SK-N-SH (cell line): ENCODE measurements at regions not wholly inside any gene's neighbourhood (a gene's known extent, or its start where the extent isn't known, plus 50 kb on each side); places are given as distances from the start of the nearest gene placed in this dataset.

Experiments
- CHD2 ChIP-seq: fragments of 150-350 bp; IDR thresholded peaks from 2 replicates; pipeline ENCODE4 v1.6.1; 2018; ENCODE audit warnings: low read length; ENCODE audit not compliant: partially characterized antibody
- MXI1 ChIP-seq: IDR thresholded peaks from 2 replicates; pipeline ENCODE4 v1.6.1; 2012; ENCODE audit warnings: mild to moderate bottlenecking, low read depth, low read length, improper control_type of control experiment
- POLR2AphosphoS5 ChIP-seq: IDR thresholded peaks from 2 replicates; pipeline ENCODE4 v1.6.1; 2012; ENCODE audit warnings: low read depth, low read length
- RAD21 ChIP-seq: IDR thresholded peaks from 2 replicates; pipeline ENCODE4 v1.6.1; 2012; ENCODE audit warnings: mild to moderate bottlenecking, low read length
- RXRA ChIP-seq: IDR thresholded peaks from 2 replicates; pipeline ENCODE4 v1.4.0; 2012; ENCODE audit warnings: low read depth, mild to moderate bottlenecking, borderline replicate concordance
- SIN3A ChIP-seq: IDR thresholded peaks from 2 replicates; pipeline ENCODE4 v1.6.1; 2012; ENCODE audit warnings: low read depth, mild to moderate bottlenecking, low read length, moderate library complexity, borderline replicate concordance
- TF ChIP-seq, protein P1 (sequence below): fragments of 200-600 bp; sonication (generic); IDR thresholded peaks from 2 replicates; pipeline ENCODE4 v1.6.1; 2017; ENCODE audit warnings: antibody characterized with exemption, mild to moderate bottlenecking, moderate library complexity
- TF ChIP-seq, protein P2 (sequence below): IDR thresholded peaks from 2 replicates; pipeline ENCODE4 v1.4.0; 2012; ENCODE audit warnings: low read depth, borderline replicate concordance
- TF ChIP-seq, protein P3 (sequence below): IDR thresholded peaks from 2 replicates; pipeline ENCODE4; 2012

DNA sequence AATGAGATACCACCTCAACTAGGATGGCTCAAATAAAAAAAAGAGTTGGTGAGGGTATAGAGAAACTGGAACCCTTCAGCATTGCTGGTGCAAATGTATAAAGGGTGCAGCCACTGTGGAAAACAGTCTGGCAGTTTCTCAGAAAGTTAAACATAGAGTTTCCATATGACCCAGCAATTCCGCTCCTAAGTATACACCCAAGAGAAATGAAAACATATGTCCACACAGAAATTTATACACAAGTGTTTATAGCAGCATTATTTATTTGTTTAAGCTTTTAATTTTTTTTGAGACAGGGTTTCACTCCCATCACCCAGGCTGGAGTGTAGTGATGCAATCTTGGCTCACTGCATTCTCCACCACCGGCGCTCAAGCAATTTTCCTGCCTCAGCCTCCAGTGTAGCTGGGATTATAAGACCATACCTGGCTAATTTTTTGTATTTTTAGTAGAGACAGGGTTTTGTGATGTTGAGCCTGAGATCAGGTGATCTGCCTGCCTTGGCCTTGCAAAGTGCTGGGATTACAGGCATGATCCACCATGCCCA lies 118.2 kb upstream of the KIF5B start:
- TF ChIP-seq, protein P1, sequence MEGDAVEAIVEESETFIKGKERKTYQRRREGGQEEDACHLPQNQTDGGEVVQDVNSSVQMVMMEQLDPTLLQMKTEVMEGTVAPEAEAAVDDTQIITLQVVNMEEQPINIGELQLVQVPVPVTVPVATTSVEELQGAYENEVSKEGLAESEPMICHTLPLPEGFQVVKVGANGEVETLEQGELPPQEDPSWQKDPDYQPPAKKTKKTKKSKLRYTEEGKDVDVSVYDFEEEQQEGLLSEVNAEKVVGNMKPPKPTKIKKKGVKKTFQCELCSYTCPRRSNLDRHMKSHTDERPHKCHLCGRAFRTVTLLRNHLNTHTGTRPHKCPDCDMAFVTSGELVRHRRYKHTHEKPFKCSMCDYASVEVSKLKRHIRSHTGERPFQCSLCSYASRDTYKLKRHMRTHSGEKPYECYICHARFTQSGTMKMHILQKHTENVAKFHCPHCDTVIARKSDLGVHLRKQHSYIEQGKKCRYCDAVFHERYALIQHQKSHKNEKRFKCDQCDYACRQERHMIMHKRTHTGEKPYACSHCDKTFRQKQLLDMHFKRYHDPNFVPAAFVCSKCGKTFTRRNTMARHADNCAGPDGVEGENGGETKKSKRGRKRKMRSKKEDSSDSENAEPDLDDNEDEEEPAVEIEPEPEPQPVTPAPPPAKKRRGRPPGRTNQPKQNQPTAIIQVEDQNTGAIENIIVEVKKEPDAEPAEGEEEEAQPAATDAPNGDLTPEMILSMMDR = no peak
- TF ChIP-seq, protein P2, sequence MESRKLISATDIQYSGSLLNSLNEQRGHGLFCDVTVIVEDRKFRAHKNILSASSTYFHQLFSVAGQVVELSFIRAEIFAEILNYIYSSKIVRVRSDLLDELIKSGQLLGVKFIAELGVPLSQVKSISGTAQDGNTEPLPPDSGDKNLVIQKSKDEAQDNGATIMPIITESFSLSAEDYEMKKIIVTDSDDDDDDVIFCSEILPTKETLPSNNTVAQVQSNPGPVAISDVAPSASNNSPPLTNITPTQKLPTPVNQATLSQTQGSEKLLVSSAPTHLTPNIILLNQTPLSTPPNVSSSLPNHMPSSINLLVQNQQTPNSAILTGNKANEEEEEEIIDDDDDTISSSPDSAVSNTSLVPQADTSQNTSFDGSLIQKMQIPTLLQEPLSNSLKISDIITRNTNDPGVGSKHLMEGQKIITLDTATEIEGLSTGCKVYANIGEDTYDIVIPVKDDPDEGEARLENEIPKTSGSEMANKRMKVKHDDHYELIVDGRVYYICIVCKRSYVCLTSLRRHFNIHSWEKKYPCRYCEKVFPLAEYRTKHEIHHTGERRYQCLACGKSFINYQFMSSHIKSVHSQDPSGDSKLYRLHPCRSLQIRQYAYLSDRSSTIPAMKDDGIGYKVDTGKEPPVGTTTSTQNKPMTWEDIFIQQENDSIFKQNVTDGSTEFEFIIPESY = no peak
- TF ChIP-seq MXI1 (no peak), RXRA (no peak), SIN3A (no peak), RAD21 (no peak), POLR2AphosphoS5 (no peak), CHD2 (no peak)
- TF ChIP-seq, protein P3, sequence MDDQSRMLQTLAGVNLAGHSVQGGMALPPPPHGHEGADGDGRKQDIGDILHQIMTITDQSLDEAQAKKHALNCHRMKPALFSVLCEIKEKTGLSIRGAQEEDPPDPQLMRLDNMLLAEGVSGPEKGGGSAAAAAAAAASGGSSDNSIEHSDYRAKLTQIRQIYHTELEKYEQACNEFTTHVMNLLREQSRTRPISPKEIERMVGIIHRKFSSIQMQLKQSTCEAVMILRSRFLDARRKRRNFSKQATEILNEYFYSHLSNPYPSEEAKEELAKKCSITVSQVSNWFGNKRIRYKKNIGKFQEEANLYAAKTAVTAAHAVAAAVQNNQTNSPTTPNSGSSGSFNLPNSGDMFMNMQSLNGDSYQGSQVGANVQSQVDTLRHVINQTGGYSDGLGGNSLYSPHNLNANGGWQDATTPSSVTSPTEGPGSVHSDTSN = no peak
